ENCODE measurements at regions not wholly inside any gene's neighbourhood (a gene's known extent, or its start where the extent isn't known, plus 50 kb on each side); places are given as distances from the start of the nearest gene placed in this dataset.

GRCh38 chr12:96136161-96136560, 58.0 kb upstream of the ELK3 start:
- TF ChIP-seq CTCF (IDR thresholded peaks at IDR 0.05) = no peak
- H3K36me3 Mint-ChIP-seq (ENCODE audit: low read depth) = 0 out of 2 replicates have a peak, but pooled peaks cover 4% of the 10 kb centered on the region
- H3K4me1 Mint-ChIP-seq (ENCODE audit: low read depth) = peaks cover 34% of the 10 kb centered on the region
- no peak overlapping the region for H3K27ac Mint-ChIP-seq
- DNase-seq = peak; percentile 18
- peaks cover 9% of the 10 kb centered on the region for H3K27me3 Mint-ChIP-seq (ENCODE audit: insufficient read depth)
- H3K4me3 Mint-ChIP-seq = peak overlapping the region; percentile 47; the same call in 1 of the 2 replicates
- peaks cover 3% of the 10 kb centered on the region; the same call in 1 of the 2 replicates for H3K9me3 Mint-ChIP-seq

GRCh38 chr12:96136725-96137378, 57.3 kb upstream of the ELK3 start:
- Mint-ChIP-seq H3K4me3 (peak overlapping the region; percentile 47; the same call in 1 of the 2 replicates), H3K9me3 (peaks cover 4% of the 10 kb centered on the region; the same call in 1 of the 2 replicates), H3K27me3 (ENCODE audit: insufficient read depth) (peaks cover 6% of the 10 kb centered on the region), H3K36me3 (ENCODE audit: low read depth) (0 out of 2 replicates have a peak, but pooled peaks cover 4% of the 10 kb centered on the region), H3K27ac (no peak overlapping the region), H3K4me1 (ENCODE audit: low read depth) (peaks cover 41% of the 10 kb centered on the region)
- TF ChIP-seq CTCF (IDR thresholded peaks at IDR 0.05) = no peak
- no peak for DNase-seq

GRCh38 chr12:96140174-96140573, 54.0 kb upstream of the ELK3 start:
- H3K4me3 Mint-ChIP-seq = no peak overlapping the region
- 0 out of 2 replicates have a peak, but pooled peaks cover 4% of the 10 kb centered on the region for H3K36me3 Mint-ChIP-seq (ENCODE audit: low read depth)
- peak overlapping the region; percentile 25 for H3K27ac Mint-ChIP-seq
- no peak for TF ChIP-seq CTCF (IDR thresholded peaks at IDR 0.05)
- DNase-seq = peak; percentile 77
- peaks cover 63% of the 10 kb centered on the region for H3K4me1 Mint-ChIP-seq (ENCODE audit: low read depth)
- peaks cover 4% of the 10 kb centered on the region; the same call in 1 of the 2 replicates for H3K9me3 Mint-ChIP-seq
- H3K27me3 Mint-ChIP-seq (ENCODE audit: insufficient read depth) = no peaks in the 10 kb centered on the region; the same call in 1 of the 2 replicates

GRCh38 chr12:96141216-96141912, 52.8 kb upstream of the ELK3 start:
- peaks cover 4% of the 10 kb centered on the region; the same call in 1 of the 2 replicates for H3K9me3 Mint-ChIP-seq
- peak; percentile 42 for DNase-seq
- H3K4me3 Mint-ChIP-seq = no peak overlapping the region
- no peaks in the 10 kb centered on the region; the same call in none of the 2 replicates for H3K27me3 Mint-ChIP-seq (ENCODE audit: insufficient read depth)
- TF ChIP-seq CTCF (IDR thresholded peaks at IDR 0.05) = no peak
- H3K36me3 Mint-ChIP-seq (ENCODE audit: low read depth) = 0 out of 2 replicates have a peak, but pooled peaks cover 4% of the 10 kb centered on the region
- H3K4me1 Mint-ChIP-seq (ENCODE audit: low read depth) = peaks cover 53% of the 10 kb centered on the region
- H3K27ac Mint-ChIP-seq = peak overlapping the region; percentile 39; the same call in 1 of the 2 replicates

GRCh38 chr12:96143392-96143791, 50.8 kb upstream of the ELK3 start:
- no peak overlapping the region for H3K4me3 Mint-ChIP-seq
- no peaks in the 10 kb centered on the region; the same call in 1 of the 2 replicates for H3K27me3 Mint-ChIP-seq (ENCODE audit: insufficient read depth)
- H3K27ac Mint-ChIP-seq = no peak overlapping the region
- 0 out of 2 replicates have a peak, but pooled peaks cover 4% of the 10 kb centered on the region for H3K36me3 Mint-ChIP-seq (ENCODE audit: low read depth)
- peaks cover 4% of the 10 kb centered on the region; the same call in 1 of the 2 replicates for H3K9me3 Mint-ChIP-seq
- peaks cover 46% of the 10 kb centered on the region for H3K4me1 Mint-ChIP-seq (ENCODE audit: low read depth)
- no peak for DNase-seq
- no peak for TF ChIP-seq CTCF (IDR thresholded peaks at IDR 0.05)

All from HFFc6 (cell line).